ENCODE measurements at regions not wholly inside any gene's neighbourhood (a gene's known extent, or its start where the extent isn't known, plus 50 kb on each side); places are given as distances from the start of the nearest gene placed in this dataset.
"Not testable (repeated sequence)": the region's sequence is repeated elsewhere in the genome, so short reads cannot be mapped to it uniquely, and the experiment has no call there.

DNA sequence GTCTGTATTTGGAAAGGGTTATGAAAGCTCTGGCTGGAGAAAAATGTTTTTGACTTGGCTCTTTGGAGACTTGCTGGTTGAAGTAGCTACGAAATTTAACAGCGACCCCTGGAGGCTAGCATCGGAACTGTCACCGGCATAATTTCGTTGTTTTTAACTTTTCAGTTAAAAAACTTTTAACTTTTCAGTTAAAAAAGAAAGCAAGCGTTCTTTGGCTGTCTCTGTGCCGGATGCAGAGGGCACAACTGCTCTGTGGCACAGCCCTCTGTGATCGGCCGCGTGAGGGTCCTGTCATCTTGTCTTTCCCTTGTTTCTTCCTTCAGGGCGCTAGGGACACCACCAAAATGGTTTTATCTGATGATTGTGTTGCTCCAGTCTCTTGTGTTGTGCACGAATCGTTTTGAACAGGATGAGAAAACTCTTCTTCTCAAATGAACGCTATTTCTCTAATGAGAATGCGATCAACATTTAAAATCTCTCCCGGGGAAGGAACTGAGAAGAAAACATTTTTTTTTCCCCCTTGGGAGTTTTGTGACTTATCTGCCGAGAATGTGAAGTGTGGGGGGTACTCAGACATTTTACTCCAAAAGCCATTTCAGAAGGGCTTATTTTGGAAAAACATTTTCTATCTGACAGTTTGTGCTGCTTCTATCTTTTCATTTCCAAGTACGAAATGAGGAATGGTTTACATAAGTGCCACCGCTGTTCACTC lies 57.1 kb downstream of the ADCYAP1 start:
- peak; percentile 31 for DNase-seq

DNA sequence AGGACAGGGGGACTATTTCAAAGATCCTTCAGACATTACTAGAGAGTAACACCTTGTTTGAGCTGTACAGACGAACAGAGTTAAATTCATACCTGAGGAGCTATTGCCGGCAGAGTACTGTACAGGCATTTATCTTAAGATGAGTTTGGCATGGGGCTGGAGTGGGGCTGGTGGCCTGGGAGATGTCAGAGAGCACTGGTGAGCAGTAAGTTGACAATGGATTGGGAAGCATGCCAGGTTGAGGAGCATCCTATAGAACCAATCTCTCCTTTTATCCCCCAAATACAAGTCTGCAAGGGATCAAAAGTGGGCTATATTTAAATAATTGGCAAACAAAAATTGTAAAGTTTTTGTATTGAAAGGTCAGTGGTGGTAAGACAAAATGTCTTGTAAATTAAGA lies 58.6 kb downstream of the ADCYAP1 start:
- DNase-seq: no peak

DNA sequence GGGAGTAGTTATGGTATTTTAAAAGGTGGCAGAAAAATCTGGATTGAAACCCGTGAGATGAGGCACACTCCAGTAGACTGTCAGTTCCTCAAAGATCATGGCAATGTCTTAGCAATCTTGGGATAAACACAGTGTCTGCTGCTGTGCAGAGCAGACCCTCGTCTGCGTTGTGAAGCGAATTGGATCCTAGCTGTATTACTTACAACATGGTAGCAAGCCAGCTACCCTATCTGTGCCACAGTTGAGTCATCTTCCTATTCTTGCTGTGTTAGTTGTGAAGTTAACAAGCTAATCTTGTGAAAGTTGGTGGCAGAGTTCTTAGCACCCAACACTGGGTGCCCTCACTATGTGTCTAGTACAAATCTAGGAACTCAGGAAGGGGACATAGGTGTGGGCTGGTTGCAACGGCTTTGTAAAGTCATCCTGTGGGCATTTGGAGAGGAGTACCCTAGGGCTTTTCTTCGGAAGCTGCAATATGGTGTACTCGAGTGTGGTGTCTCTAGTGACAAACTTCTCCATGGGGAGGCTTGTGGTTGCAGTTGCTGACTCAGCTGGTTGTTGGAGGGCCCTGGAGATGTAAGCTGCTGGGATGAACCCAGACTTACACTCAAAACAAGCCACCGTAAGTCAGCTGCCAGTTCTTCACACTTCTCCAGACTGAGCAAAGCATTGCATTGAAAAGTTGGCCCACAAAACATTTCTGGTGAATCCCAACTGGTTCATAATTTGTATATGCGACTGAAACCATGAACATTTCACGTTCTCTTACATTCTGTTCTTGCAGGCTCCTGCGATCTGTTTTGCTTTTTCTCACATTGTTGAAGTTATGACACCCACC lies 61.5 kb downstream of the ADCYAP1 start:
- DNase-seq: no peak

DNA sequence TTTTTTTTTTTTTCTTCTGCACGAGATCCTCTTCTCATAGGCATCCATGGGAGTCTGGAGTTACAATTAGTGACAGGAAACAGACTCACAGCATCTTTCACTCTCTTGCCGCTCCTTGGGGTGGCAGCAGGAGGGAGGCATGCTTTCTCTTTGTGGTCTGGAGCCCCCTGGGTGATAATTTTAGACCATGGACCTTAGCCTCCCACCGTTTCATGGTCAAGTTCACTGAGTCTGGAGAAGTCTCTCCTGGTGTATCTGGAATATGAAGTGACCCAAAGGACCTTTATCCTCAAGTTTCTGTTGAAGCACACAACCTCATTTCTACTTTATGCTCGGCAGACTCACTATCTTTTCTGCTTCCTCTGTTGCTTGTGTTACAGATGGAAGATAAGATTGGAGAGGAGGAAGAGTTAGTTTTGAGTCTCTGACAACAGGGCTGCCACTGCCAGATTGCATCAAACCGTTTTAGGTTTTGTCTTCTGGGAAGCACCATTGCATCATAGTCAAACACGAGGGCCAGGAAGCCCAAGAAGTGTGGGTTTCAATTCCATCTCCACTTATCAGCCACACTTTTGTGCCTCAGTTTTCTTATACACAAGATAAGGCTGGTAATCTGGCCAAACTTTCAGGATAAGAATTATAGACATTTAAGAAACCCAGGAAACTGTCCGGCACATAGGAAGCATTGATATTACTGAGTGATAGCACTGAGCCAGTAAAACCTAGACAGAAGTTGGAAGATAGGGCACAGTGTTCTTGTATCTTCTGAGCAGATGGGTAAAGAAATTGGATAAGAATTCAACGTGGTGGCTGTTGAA lies 62.3 kb downstream of the ADCYAP1 start:
- no peak for DNase-seq

DNA sequence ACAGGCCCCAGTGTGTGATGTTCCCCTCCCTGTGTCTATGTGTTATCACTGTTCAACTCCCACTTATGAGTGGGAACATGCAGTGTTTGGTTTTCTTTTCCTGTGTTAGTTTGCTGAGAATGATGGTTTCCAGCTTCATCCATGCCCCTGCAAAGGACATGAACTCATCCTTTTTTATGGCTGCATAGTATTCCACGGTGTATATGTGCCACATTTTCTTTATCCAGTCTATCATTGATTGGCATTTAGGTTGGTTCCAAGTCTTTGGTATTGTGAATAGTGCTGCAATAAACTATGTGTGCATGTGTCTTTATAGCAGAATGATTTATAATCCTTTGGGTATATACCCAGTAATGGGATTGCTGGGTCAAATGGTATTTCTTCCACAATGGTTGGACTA lies 64.2 kb downstream of the ADCYAP1 start:
- not testable (repeated sequence) for DNase-seq

- not testable (repeated sequence) for DNase-seq
These were observed 64.6 kb downstream of the ADCYAP1 start for GRCh38 chr18:969311-969710.

- DNase-seq: not testable (repeated sequence)
These were observed 69.9 kb downstream of the ADCYAP1 start for GRCh38 chr18:974606-975005.

- DNase-seq: not testable (repeated sequence)
These were observed 71.9 kb downstream of the ADCYAP1 start for GRCh38 chr18:976393-977128.

DNA sequence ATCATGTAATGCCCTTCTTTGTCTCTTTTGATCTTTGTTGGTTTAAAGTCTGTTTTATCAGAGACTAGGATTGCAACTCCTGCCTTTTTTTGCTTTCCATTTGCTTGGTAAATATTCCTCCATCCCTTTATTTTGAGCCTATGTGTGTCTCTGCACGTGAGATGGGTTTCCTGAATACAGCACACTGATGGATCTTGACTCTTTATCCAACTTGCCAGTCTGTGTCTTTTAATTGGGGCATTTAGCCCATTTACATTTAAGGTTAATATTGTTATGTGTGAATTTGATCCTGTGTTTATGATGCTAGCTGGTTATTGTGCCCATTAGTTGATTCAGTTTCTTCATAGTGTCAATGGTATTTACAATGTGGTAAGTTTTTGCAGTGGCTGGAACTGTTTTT lies 72.7 kb downstream of the ADCYAP1 start:
- not testable (repeated sequence) for DNase-seq

GRCh38 chr18:977732-978131 lies 73.1 kb downstream of the ADCYAP1 start:
- not testable (repeated sequence) for DNase-seq

- no peak for DNase-seq
These were observed 75.9 kb downstream of the ADCYAP1 start for GRCh38 chr18:980586-980985.

- DNase-seq: no peak
These were observed 79.3 kb downstream of the ADCYAP1 start for GRCh38 chr18:984004-984403.

- DNase-seq: no peak
These were observed 80.6 kb downstream of the ADCYAP1 start for GRCh38 chr18:985212-985661.

DNA sequence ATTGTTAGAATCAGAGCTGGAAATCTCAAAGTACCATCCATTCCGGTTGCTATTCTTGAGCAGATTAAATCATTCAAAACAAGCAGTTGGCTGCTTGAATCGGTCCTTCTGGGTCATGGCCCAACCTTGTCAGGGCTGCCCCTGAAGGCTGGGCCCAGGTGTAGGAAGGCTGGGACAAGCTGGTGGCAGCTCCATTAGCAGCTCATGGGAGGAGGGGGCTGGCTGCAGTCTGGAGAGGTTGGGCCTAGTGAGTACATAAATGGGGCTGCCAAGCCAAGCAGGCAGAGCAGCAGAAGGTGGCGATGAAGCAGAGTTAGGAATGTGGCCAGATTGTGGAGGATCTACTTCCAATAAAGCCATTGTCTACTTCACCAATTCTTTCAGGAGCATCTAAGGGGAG lies 81.4 kb downstream of the ADCYAP1 start:
- DNase-seq: no peak

- no peak for DNase-seq
These were observed 81.9 kb downstream of the ADCYAP1 start for GRCh38 chr18:986552-986951.

GRCh38 chr18:987325-988186 lies 82.9 kb downstream of the ADCYAP1 start:
- DNase-seq: no peak

GRCh38 chr18:989425-989824 lies 84.8 kb downstream of the ADCYAP1 start:
- no peak for DNase-seq

- DNase-seq: no peak
These were observed 85.5 kb downstream of the ADCYAP1 start for GRCh38 chr18:990197-990596.

- DNase-seq: no peak
These were observed 86.8 kb downstream of the ADCYAP1 start for GRCh38 chr18:991441-991840.

- no peak for DNase-seq
These were observed 88.9 kb downstream of the ADCYAP1 start for GRCh38 chr18:993560-993959.

DNA sequence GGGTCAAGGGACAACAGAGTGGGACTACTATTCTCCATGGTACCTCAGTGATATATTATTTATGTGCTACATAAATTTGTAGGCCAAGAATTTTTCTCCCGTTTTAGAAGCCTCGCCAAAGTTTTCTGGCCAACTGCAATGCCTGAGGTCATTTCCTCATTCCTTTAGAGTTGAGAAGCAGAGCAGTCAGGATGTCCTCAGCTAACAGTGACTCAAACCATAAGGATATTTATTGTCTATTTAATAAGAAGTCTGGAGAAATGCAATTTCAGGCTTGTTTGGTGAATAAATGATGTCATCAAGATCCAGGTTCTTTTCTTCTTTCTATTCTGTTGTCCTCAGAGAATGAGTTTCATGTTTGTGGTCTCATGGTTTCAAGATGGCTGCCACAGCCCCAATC lies 91.0 kb downstream of the ADCYAP1 start:
- no peak for DNase-seq

DNA sequence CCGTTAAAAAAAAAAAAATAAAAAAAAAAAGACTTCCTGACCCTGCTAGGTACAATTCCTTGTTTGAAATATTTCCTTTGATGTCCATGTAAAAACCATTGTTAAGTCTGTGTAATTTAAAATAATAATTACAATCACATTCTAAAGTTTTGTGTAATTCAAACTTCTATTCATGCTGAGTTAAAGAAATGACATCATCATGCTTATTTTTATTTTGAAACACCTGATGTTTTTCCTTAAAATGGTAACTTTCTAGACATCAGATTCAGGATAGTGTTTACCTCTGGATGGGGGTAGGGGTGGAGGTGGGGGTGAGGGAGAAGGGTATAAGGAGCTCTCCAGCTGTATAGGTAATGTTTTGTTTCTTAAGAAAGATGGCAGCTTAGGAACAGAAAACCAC lies 92.8 kb downstream of the ADCYAP1 start:
- DNase-seq: no peak

Data from activated T-cell treated with anti-CD3 and anti-CD28 coated beads for 4 hours (primary cell).